ENCODE measurements at regions not wholly inside any gene's neighbourhood (a gene's known extent, or its start where the extent isn't known, plus 50 kb on each side); places are given as distances from the start of the nearest gene placed in this dataset.

- H3K4me1 Mint-ChIP-seq (ENCODE audit: low read depth) = no peaks in the 10 kb centered on the region
- H3K27me3 Mint-ChIP-seq (ENCODE audit: low read depth) = peaks cover 24% of the 10 kb centered on the region
- H3K4me3 Mint-ChIP-seq = no peak overlapping the region
- CTCF ChIA-PET = interaction anchor here (0.6 kb wide), 1 partner anchor 376 kb away, joined by 3 read pairs; no protein-coding TSS in a partner anchor
- no peaks in the 10 kb centered on the region for H3K9me3 Mint-ChIP-seq
- DNase-seq = no peak
- H3K36me3 Mint-ChIP-seq (ENCODE audit: low read depth) = no peaks in the 10 kb centered on the region
- intact Hi-C loops (cut with micrococcal nuclease) = no loop called here
- no peak overlapping the region for H3K27ac Mint-ChIP-seq
Observed at GRCh38 chr4:16351161-16351560, 124.9 kb upstream of the TAPT1 start.

- Mint-ChIP-seq H3K9me3 (no peaks in the 10 kb centered on the region), H3K4me3 (no peak overlapping the region), H3K4me1 (ENCODE audit: low read depth) (no peaks in the 10 kb centered on the region), H3K27me3 (ENCODE audit: low read depth) (peaks cover 21% of the 10 kb centered on the region), H3K27ac (no peak overlapping the region), H3K36me3 (ENCODE audit: low read depth) (no peaks in the 10 kb centered on the region)
- no peak for DNase-seq
- intact Hi-C loops (cut with micrococcal nuclease) = no loop called here
- CTCF ChIA-PET = no interaction called here
Observed at GRCh38 chr4:16344853-16345252, 118.6 kb upstream of the TAPT1 start.

- intact Hi-C loops (cut with micrococcal nuclease) = no loop called here
Observed at GRCh38 chr4:16337936-16338335, 111.7 kb upstream of the TAPT1 start.

GRCh38 chr4:16334601-16335000 is 108.3 kb upstream of the TAPT1 start:
- DNase-seq = no peak
- H3K4me1 Mint-ChIP-seq (ENCODE audit: low read depth) = no peaks in the 10 kb centered on the region
- CTCF ChIA-PET = interaction anchor here (0.7 kb wide), 1 partner anchor 32 kb away, joined by 3 read pairs; no protein-coding TSS in a partner anchor
- H3K27ac Mint-ChIP-seq = no peak overlapping the region
- no peaks in the 10 kb centered on the region for H3K36me3 Mint-ChIP-seq (ENCODE audit: low read depth)
- intact Hi-C loops (cut with micrococcal nuclease) = no loop called here
- peaks cover 12% of the 10 kb centered on the region for H3K27me3 Mint-ChIP-seq (ENCODE audit: low read depth)
- H3K4me3 Mint-ChIP-seq = no peak overlapping the region
- no peaks in the 10 kb centered on the region for H3K9me3 Mint-ChIP-seq

More at GRCh38 chr4:16337936-16338335, 111.7 kb upstream of the TAPT1 start:
- CTCF ChIA-PET = no interaction called here
- H3K4me1 Mint-ChIP-seq (ENCODE audit: low read depth) = no peaks in the 10 kb centered on the region
- H3K27me3 Mint-ChIP-seq (ENCODE audit: low read depth) = peaks cover 2% of the 10 kb centered on the region
- H3K27ac Mint-ChIP-seq = no peak overlapping the region
- no peak for DNase-seq
- H3K4me3 Mint-ChIP-seq = no peak overlapping the region
- H3K9me3 Mint-ChIP-seq = no peaks in the 10 kb centered on the region
- no peaks in the 10 kb centered on the region for H3K36me3 Mint-ChIP-seq (ENCODE audit: low read depth)

GRCh38 chr4:16329797-16330134 is 103.5 kb upstream of the TAPT1 start:
- Mint-ChIP-seq H3K27ac (no peak overlapping the region), H3K27me3 (ENCODE audit: low read depth) (peaks cover 12% of the 10 kb centered on the region), H3K9me3 (no peaks in the 10 kb centered on the region), H3K36me3 (ENCODE audit: low read depth) (no peaks in the 10 kb centered on the region), H3K4me3 (no peak overlapping the region), H3K4me1 (ENCODE audit: low read depth) (no peaks in the 10 kb centered on the region)
- no peak for DNase-seq
- CTCF ChIA-PET = no interaction called here
- intact Hi-C loops (cut with micrococcal nuclease) = no loop called here

- no peaks in the 10 kb centered on the region for H3K9me3 Mint-ChIP-seq
- no peak overlapping the region for H3K27ac Mint-ChIP-seq
- H3K4me1 Mint-ChIP-seq (ENCODE audit: low read depth) = no peaks in the 10 kb centered on the region
- CTCF ChIA-PET = no interaction called here
- no peaks in the 10 kb centered on the region for H3K36me3 Mint-ChIP-seq (ENCODE audit: low read depth)
- DNase-seq = no peak
- intact Hi-C loops (cut with micrococcal nuclease) = no loop called here
- peaks cover 12% of the 10 kb centered on the region for H3K27me3 Mint-ChIP-seq (ENCODE audit: low read depth)
- H3K4me3 Mint-ChIP-seq = no peak overlapping the region
Observed at GRCh38 chr4:16329125-16329796, 103.0 kb upstream of the TAPT1 start.

- no peaks in the 10 kb centered on the region for H3K4me1 Mint-ChIP-seq (ENCODE audit: low read depth)
- CTCF ChIA-PET = no interaction called here
- no peaks in the 10 kb centered on the region for H3K36me3 Mint-ChIP-seq (ENCODE audit: low read depth)
- no peak overlapping the region for H3K27ac Mint-ChIP-seq
- intact Hi-C loops (cut with micrococcal nuclease) = no loop called here
- H3K27me3 Mint-ChIP-seq (ENCODE audit: low read depth) = no peaks in the 10 kb centered on the region
- H3K4me3 Mint-ChIP-seq = no peak overlapping the region
- H3K9me3 Mint-ChIP-seq = peaks cover 7% of the 10 kb centered on the region
- no peak for DNase-seq
Observed at GRCh38 chr4:16322183-16322582, 95.9 kb upstream of the TAPT1 start.

- H3K4me3 Mint-ChIP-seq = no peak overlapping the region
- DNase-seq = no peak
- no peaks in the 10 kb centered on the region for H3K36me3 Mint-ChIP-seq (ENCODE audit: low read depth)
- intact Hi-C loops (cut with micrococcal nuclease) = no loop called here
- H3K9me3 Mint-ChIP-seq = no peaks in the 10 kb centered on the region
- peaks cover 2% of the 10 kb centered on the region for H3K27me3 Mint-ChIP-seq (ENCODE audit: low read depth)
- H3K27ac Mint-ChIP-seq = no peak overlapping the region
- no peaks in the 10 kb centered on the region for H3K4me1 Mint-ChIP-seq (ENCODE audit: low read depth)
- CTCF ChIA-PET = interaction anchor here (0.7 to 1.4 kb wide), 2 partner anchors 25 to 1095 kb away, joined by 3 read pairs; no protein-coding TSS in a partner anchor
Observed at GRCh38 chr4:16315456-16315855, 89.2 kb upstream of the TAPT1 start.

GRCh38 chr4:16310606-16311005 is 84.3 kb upstream of the TAPT1 start:
- DNase-seq = no peak
- Mint-ChIP-seq H3K27me3 (ENCODE audit: low read depth) (peaks cover 2% of the 10 kb centered on the region), H3K9me3 (no peaks in the 10 kb centered on the region), H3K4me3 (no peak overlapping the region), H3K27ac (no peak overlapping the region), H3K4me1 (ENCODE audit: low read depth) (no peaks in the 10 kb centered on the region), H3K36me3 (ENCODE audit: low read depth) (no peaks in the 10 kb centered on the region)
- CTCF ChIA-PET = interaction anchor here (0.8 kb wide), 1 partner anchor 15 kb away, joined by 3 read pairs; no protein-coding TSS in a partner anchor
- intact Hi-C loops (cut with micrococcal nuclease) = no loop called here

- Mint-ChIP-seq H3K9me3 (no peaks in the 10 kb centered on the region), H3K27ac (no peak overlapping the region), H3K4me3 (no peak overlapping the region), H3K4me1 (ENCODE audit: low read depth) (no peaks in the 10 kb centered on the region), H3K27me3 (ENCODE audit: low read depth) (peaks cover under 1% of the 10 kb centered on the region), H3K36me3 (ENCODE audit: low read depth) (no peaks in the 10 kb centered on the region)
- no peak for DNase-seq
- CTCF ChIA-PET = interaction anchor here (0.6 to 0.8 kb wide), 2 partner anchors 31 to 1375 kb away, joined by 3 read pairs; no protein-coding TSS in a partner anchor
- intact Hi-C loops (cut with micrococcal nuclease) = no loop called here
Observed at GRCh38 chr4:16302648-16303047, 76.4 kb upstream of the TAPT1 start.

- H3K27me3 Mint-ChIP-seq (ENCODE audit: low read depth) = peaks cover 3% of the 10 kb centered on the region
- intact Hi-C loops (cut with micrococcal nuclease) = no loop called here
- DNase-seq = no peak
- no peaks in the 10 kb centered on the region for H3K36me3 Mint-ChIP-seq (ENCODE audit: low read depth)
- CTCF ChIA-PET = interaction anchor here (0.6 to 1.1 kb wide), 3 partner anchors 8 to 456 kb away, joined by 3 to 4 read pairs (median 3); no protein-coding TSS in a partner anchor
- H3K4me3 Mint-ChIP-seq = no peak overlapping the region
- H3K4me1 Mint-ChIP-seq (ENCODE audit: low read depth) = no peaks in the 10 kb centered on the region
- no peaks in the 10 kb centered on the region for H3K9me3 Mint-ChIP-seq
- no peak overlapping the region for H3K27ac Mint-ChIP-seq
Observed at GRCh38 chr4:16297003-16297402, 70.7 kb upstream of the TAPT1 start.

GRCh38 chr4:16294455-16294854 is 68.2 kb upstream of the TAPT1 start:
- CTCF ChIA-PET = interaction anchor here (0.8 kb wide), 1 partner anchor 148 kb away, joined by 3 read pairs; no protein-coding TSS in a partner anchor
- Mint-ChIP-seq H3K27ac (no peak overlapping the region), H3K36me3 (ENCODE audit: low read depth) (no peaks in the 10 kb centered on the region), H3K9me3 (no peaks in the 10 kb centered on the region), H3K4me1 (ENCODE audit: low read depth) (peaks cover 5% of the 10 kb centered on the region), H3K4me3 (no peak overlapping the region), H3K27me3 (ENCODE audit: low read depth) (peaks cover 7% of the 10 kb centered on the region)
- intact Hi-C loops (cut with micrococcal nuclease) = no loop called here
- no peak for DNase-seq

- intact Hi-C loops (cut with micrococcal nuclease) = no loop called here
- H3K4me1 Mint-ChIP-seq (ENCODE audit: low read depth) = peaks cover 5% of the 10 kb centered on the region
- no peak for DNase-seq
- CTCF ChIA-PET = interaction anchor here (1.4 to 3.8 kb wide), 2 partner anchors 15 to 150 kb away, joined by 3 to 20 read pairs; no protein-coding TSS in a partner anchor
- H3K36me3 Mint-ChIP-seq (ENCODE audit: low read depth) = no peaks in the 10 kb centered on the region
- no peak overlapping the region for H3K27ac Mint-ChIP-seq
- H3K27me3 Mint-ChIP-seq (ENCODE audit: low read depth) = peaks cover 17% of the 10 kb centered on the region
- H3K4me3 Mint-ChIP-seq = no peak overlapping the region
- H3K9me3 Mint-ChIP-seq = no peaks in the 10 kb centered on the region
Observed at GRCh38 chr4:16293210-16293838, 67.1 kb upstream of the TAPT1 start.

All from activated naive CD4-positive, alpha-beta T cell treated with anti-CD3 and anti-CD28 coated beads for 36 hours (primary cell).